Amygdala (tissue), 56 donors: ENCODE measurements at regions not wholly inside any gene's neighbourhood (a gene's known extent, or its start where the extent isn't known, plus 50 kb on each side); places are given as distances from the start of the nearest gene placed in this dataset.

Source experiments
- DNase-seq, 56 donors: peaks; one replicate each; lab custom pipeline; 2025; lab: John Stamatoyannopoulos, UW

DNA sequence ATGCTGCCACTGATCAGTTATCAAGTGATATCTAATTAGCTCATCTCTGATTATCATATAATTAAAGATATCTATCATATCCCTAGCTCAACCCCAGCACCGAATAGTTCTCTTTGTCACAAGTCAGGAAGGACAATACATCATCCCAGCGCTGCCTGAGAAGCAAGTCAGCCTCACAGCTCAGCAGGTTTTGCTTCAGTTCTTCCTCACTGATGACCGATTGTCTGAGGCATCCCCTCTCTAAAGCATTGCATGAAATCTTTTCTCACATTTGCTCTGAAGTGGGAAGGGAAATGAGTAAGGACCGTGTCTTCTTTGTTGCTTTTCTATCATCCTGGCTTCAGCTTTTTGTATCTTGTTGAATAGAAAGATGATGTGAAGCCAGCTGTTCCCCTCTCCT is 247.9 kb downstream of the CMPK2 start:
- DNase-seq, result no peak

GRCh38 chr2:6618201-6618600 is 247.5 kb downstream of the CMPK2 start:
- no peak for DNase-seq

DNA sequence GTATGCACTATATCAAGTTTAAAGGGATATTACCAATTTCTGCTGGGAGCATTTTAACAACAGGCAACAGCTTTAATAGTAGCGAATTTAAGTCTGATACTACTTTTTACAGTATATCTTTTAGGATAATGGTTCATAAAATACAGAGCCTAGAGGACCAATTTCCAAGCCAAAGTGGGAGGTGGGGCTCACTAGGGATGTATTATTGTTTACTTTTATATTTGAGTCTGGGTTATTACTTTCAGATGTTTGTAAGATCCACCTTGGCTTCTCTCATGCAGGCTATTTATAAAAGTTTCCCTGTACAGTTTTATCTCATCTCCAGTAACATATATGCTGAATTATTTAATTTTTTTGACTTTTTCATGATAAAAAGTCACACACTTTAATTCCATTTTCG is 242.0 kb downstream of the CMPK2 start:
- DNase-seq, result no peak

DNA sequence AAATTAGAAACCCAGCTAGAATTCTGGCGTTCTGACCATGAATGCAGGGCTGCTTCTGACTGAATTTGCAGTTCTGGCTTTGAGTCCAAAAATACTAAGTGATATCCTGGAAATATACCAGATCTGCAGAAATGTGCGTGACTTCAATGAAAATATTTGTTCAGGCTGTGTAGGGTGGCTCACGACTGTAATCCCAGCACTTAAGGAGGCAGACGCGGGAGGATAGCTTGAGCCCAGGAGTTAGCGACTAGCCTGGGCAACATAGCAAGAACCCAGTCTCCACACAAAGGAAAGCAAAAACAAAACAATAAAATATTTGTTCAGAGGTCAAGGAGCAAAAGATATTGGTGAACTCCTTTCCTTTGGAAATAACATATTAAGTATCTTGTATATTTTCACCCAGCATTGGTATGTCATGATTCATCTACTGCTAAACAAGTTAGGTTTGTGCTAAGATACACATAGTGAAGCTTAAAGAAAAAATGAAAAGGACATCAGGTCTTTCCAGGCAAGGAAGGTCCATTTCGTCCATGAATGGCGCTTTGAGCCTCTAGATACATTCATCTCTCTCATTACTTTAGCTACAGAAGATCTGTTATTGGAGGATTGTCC is 239.2 kb downstream of the CMPK2 start:
- no peak for DNase-seq

GRCh38 chr2:6627316-6627715 is 238.4 kb downstream of the CMPK2 start:
- no peak for DNase-seq

DNA sequence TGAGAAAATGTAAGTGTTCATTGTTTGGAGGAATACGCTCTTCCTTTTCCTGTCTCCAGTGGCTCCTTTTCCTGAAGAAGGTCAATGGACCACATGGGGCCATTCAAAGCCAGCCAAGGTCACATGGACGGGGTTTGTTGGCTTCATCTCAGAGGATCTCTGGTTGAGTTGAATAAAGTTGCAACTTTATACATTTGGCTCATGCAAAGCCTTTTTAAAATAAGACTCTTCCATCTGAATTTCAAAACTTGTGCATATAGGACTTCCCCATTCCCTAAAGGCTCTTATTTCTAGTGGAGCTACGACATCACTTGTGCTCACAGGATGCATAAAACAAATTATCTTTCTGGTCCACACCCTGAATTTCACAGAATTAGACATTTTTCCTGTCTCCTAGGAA is 235.5 kb downstream of the CMPK2 start:
- no peak for DNase-seq

DNA sequence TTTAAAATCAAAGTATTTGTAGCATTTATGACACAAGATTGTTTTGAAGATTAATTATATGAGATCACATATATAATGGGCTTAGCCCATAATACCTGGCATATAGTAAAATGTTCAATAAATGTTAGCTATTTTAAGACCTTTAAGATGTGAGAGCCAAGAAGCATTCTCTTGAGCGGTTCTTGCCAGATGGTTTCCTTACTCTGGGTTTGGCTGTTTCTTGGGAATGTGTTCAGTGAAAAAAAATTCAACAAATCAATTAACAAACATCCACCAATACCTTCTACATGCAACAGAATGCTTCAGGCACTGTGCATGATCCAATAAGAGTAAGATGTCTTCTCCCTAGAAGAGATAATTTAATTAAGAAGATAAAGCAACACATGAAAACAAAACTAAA is 230.4 kb downstream of the CMPK2 start:
- DNase-seq, result no peak

DNA sequence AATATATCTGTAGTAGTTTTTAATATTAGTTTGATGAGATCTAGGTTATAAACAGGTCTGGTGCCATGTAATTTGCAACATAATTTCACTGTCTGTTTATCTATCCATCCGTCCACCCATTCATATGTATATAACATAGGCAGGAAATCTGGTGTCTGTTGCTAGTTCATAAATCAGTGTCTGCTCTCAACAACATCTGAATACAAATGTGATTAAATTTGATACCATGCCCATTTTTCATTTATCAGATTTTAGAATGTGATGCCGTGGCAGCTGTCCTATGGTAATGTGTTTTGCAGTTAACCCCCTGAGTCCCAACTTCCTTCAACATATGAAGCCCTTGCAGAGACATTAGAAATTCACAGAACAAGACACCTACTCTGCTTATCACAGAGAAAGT is 228.4 kb downstream of the CMPK2 start:
- DNase-seq, result no peak

GRCh38 chr2:6639929-6640620 is 225.6 kb downstream of the CMPK2 start:
- no peak for DNase-seq

DNA sequence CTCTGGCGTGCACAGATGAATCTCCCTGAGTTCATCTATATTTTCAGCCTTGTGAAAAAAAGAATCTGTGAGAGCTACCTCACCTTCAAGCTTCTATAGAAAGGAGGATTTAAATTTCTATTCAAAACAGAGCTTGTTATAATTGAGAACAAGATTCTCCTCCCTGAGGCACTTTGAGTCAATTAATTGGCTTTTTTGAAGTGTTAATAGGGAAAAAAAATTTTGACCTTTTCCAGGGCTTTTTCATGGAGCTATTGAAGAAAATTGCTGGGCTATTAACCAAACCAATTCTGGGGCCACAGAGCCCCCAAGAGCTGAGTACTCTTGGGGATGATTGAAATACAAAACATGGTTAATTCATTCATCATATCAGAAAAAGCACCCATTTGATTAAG is 225.1 kb downstream of the CMPK2 start:
- no peak for DNase-seq

DNA sequence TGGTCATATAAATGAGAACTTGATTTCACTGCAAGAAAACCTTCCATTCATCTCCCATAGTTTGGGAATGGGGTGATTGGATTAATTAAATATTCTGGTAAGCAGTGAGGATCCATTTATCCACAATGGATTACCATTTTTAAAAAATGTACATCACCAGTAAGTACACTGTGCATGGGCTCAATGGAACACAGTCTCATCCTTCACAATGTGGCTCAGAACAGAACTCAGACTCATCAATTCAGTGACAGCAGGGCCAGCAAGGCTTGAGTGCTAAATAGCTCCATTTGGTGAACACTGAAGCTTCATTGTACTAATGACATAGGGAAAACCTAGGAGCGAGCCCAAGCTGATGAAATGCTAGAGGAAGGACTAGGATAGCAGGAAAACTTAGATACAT is 223.8 kb downstream of the CMPK2 start:
- peak in 6 of 56 donors; percentile 6 to 37 (median 20) for DNase-seq

GRCh38 chr2:6644261-6644660 is 221.4 kb downstream of the CMPK2 start:
- DNase-seq, result no peak

DNA sequence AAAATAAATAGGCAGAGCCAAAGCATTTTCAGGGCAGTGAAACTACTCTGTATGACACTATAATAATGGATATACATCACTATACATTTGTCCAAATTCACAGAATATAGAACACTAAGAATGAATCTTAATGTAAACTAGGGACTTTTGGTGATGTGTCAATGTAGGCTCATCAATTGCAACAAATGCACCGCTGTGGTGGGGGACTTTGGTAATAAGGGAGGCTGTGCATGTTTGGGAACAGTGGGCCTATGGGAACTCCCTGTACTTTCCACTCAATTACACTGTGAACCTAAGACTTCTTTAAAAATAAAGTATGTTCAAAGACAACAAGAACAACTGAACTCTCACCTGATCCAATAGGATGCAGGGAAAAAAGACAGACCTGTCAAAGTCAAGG is 220.7 kb downstream of the CMPK2 start:
- DNase-seq, result no peak

- DNase-seq, result no peak
Observed at GRCh38 chr2:6645672-6646071, 220.0 kb downstream of the CMPK2 start.

- no peak for DNase-seq
Observed at GRCh38 chr2:6647046-6647445, 218.7 kb downstream of the CMPK2 start.

DNA sequence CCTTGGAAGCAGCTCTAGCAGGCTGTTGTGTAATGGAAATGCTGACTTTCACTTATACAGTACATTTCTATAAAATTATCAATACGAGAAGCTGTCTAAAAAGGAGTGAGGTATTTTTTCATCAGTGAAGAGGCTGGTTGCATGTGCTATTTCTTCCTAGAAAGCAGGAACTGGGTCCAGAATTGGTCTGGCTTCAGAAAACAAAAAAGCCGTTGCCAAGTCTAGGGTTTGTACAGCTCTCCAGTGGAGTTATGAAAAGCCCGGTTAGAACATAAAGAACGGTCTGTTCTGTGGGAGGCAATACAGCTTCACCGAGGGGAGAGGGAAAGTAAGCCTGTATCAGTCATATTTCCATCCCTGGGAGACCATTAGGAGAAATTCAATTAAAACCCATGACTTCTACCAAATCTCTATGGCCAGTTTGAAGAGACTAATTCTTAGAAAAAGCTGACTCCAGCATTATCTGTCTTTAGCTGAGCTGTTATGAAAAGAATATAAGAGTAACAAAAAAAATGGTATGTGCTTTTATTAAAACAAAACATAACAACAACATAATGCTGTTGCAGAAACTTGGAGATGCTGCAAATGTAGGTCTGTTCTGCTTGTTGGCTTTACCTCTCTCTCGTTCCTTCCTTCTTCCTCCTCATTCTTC is 217.0 kb downstream of the CMPK2 start:
- DNase-seq, result peak in 15 of 56 donors; percentile 2 to 40 (median 7)

DNA sequence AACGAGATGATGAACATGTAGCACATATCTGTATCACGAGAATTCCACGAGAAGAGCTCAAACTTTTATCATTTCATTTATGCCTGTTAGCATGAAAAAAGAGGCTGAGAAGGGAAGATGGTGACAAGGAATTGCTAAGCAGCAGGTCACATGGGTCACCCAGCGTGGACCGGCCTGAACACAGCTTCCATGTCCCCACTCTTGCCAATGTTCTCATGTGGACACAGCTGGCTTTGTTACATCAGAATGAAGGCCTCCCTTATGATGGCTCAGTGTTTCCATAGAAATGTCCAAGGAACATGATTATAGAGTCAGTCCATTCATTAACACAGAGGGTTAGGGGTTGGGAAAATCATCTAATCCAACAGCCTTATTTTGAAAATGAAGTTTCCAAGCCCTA is 215.4 kb downstream of the CMPK2 start:
- peak in 38 of 56 donors; percentile 1 to 72 (median 32) for DNase-seq

GRCh38 chr2:6652251-6652650 is 213.5 kb downstream of the CMPK2 start:
- DNase-seq, result no peak

- peak in 8 of 56 donors; percentile 1 to 15 (median 4) for DNase-seq
Observed at GRCh38 chr2:6653281-6653750, 212.4 kb downstream of the CMPK2 start.

DNA sequence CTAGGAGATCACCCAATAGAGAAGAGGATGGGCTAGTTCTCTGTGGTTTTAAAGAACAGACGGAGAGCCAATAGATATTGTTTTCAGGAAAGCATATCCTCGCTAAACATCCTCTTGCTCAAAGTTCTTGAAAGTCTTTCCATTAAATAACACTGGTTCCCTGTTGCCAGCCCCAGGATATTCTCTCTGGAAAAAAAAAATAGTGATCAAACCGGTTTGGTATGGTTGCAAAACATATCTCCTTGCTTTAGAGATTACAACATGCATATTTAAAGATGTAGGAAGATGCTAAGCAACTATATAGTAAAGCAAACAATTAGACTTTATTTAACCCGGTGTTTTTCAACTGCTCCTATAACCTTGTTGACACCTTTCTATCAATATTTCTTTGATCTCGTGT is 211.4 kb downstream of the CMPK2 start:
- no peak for DNase-seq

GRCh38 chr2:6656633-6657032 is 209.1 kb downstream of the CMPK2 start:
- DNase-seq, result no peak

GRCh38 chr2:6657136-6657535 is 208.6 kb downstream of the CMPK2 start:
- DNase-seq, result no peak
